ENCODE measurements at regions not wholly inside any gene's neighbourhood (a gene's known extent, or its start where the extent isn't known, plus 50 kb on each side); places are given as distances from the start of the nearest gene placed in this dataset.
"Not testable (repeated sequence)": the region's sequence is repeated elsewhere in the genome, so short reads cannot be mapped to it uniquely, and the experiment has no call there.

GRCh38 chr3:195959367-195960157, 51.2 kb upstream of the TNK2 start:
- H3K9me3 ChIP-seq (ENCODE audit: control insufficient read depth in 1 of 2, low read length in 2 of 2); H3K4me1 ChIP-seq (ENCODE audit: control insufficient read depth in 1 of 2, insufficient read depth in 2 of 2, low read length in 2 of 2); H3K27me3 ChIP-seq (ENCODE audit: low read depth, low read length); H3K27ac ChIP-seq (ENCODE audit: low read length); H3K36me3 ChIP-seq (ENCODE audit: control insufficient read depth in 1 of 2, insufficient read depth in 2 of 2, low read length in 2 of 2); H3K4me3 ChIP-seq (ENCODE audit: low read depth in 1 of 2, low read length in 2 of 2): not testable (repeated sequence)

GRCh38 chr3:195958736-195959135, 50.4 kb upstream of the TNK2 start:
- H3K4me1 ChIP-seq (ENCODE audit: control insufficient read depth in 1 of 2, insufficient read depth in 2 of 2, low read length in 2 of 2); H3K27me3 ChIP-seq (ENCODE audit: low read depth, low read length); H3K27ac ChIP-seq (ENCODE audit: low read length); H3K9me3 ChIP-seq (ENCODE audit: control insufficient read depth in 1 of 2, low read length in 2 of 2); H3K36me3 ChIP-seq (ENCODE audit: control insufficient read depth in 1 of 2, insufficient read depth in 2 of 2, low read length in 2 of 2); H3K4me3 ChIP-seq (ENCODE audit: low read depth in 1 of 2, low read length in 2 of 2): not testable (repeated sequence)
